ENCODE measurements at regions not wholly inside any gene's neighbourhood (a gene's known extent, or its start where the extent isn't known, plus 50 kb on each side); places are given as distances from the start of the nearest gene placed in this dataset.

GRCh38 chr12:75805905-75806304 is 225.7 kb downstream of the PHLDA1 start:
- TF ChIP-seq CTCF (conservative IDR thresholded peaks at IDR 0.05; ENCODE audit: low read depth, low read length): no peak
- no peak for TF ChIP-seq SMC3 (IDR thresholded peaks at IDR 0.05; ENCODE audit: low read depth, low read length)
- no peak for TF ChIP-seq CHD1 (IDR thresholded peaks at IDR 0.05; ENCODE audit: low read depth, low read length)
- no peak for TF ChIP-seq MAZ (IDR thresholded peaks at IDR 0.05; ENCODE audit: borderline replicate concordance, low read depth, low read length)
- no peak for TF ChIP-seq MXI1 (IDR thresholded peaks at IDR 0.05; ENCODE audit: borderline replicate concordance, low read depth, low read length)
